ENCODE measurements at regions not wholly inside any gene's neighbourhood (a gene's known extent, or its start where the extent isn't known, plus 50 kb on each side); places are given as distances from the start of the nearest gene placed in this dataset.

DNA sequence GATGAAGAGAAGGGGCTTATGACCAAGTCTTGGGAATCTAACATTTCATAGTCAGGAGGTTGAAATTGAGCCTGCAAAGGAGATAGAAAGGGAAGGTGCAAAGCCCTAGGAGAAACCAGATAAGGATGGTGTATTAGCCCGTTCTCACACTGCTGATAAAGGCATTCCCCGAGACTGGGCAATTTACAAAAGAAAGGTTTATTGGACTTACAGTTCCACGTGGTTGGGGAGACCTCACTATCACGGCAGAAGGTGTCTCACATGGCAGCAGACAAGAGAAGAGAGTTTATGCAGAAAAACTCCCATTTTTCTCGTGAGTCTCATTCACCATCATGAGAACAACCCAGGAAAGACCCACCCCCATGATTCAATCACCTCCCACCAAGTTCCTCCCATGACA, 129.5 kb upstream of the LNX1 start:
- TF ChIP-seq GATA2 (IDR thresholded peaks at IDR 0.05; ENCODE audit: low read depth, low read length) (no peak), GATA3 (IDR thresholded peaks at IDR 0.05; ENCODE audit: low read depth, low read length) (no peak)
